SK-N-SH treated with all-trans-retinoic acid at 6 μM for 48 hours (cell line): ENCODE measurements at regions not wholly inside any gene's neighbourhood (a gene's known extent, or its start where the extent isn't known, plus 50 kb on each side); places are given as distances from the start of the nearest gene placed in this dataset.

Experiments used
- ARNTL ChIP-seq: fragments of 450-650 bp; formaldehyde crosslinking; IDR thresholded peaks from 2 replicates; pipeline ENCODE4 v1.5.0; 2020; ENCODE audit warnings: low read depth, mild to moderate bottlenecking, moderate library complexity, borderline replicate concordance
- BACH2 ChIP-seq: fragments of 250-450 bp; sonication (Bioruptor Pico); IDR thresholded peaks from 2 replicates; pipeline ENCODE4 v1.9.0; 2021; ENCODE audit warnings: mild to moderate bottlenecking, borderline replicate concordance
- ESRRG ChIP-seq: fragments of 250-450 bp; sonication (Bioruptor Pico); IDR thresholded peaks from 2 replicates; pipeline ENCODE4 v1.6.1; 2021; ENCODE audit warnings: mild to moderate bottlenecking
- PPARA ChIP-seq: fragments of 250-450 bp; sonication (Bioruptor Pico); IDR thresholded peaks from 2 replicates; pipeline ENCODE4 v1.5.0; 2020; ENCODE audit warnings: mild to moderate bottlenecking, borderline replicate concordance
- RARB ChIP-seq: fragments of 250-450 bp; sonication (Bioruptor Pico); IDR thresholded peaks from 2 replicates; pipeline ENCODE4 v1.8.0; 2021; ENCODE audit warnings: mild to moderate bottlenecking, moderate library complexity
- SNAI2 ChIP-seq: fragments of 250-450 bp; sonication (Bioruptor Pico); IDR thresholded peaks from 2 replicates; pipeline ENCODE4 v1.5.0; 2020; ENCODE audit warnings: mild to moderate bottlenecking, moderate library complexity
- TCF4 ChIP-seq: fragments of 250-450 bp; sonication (Bioruptor Pico); IDR thresholded peaks from 2 replicates; pipeline ENCODE4 v1.8.0; 2021; ENCODE audit warnings: mild to moderate bottlenecking, moderate library complexity, borderline replicate concordance
- ZC3H10 ChIP-seq: fragments of 250-450 bp; sonication (Bioruptor Pico); IDR thresholded peaks from 2 replicates; pipeline ENCODE4 v1.5.1; 2021; ENCODE audit warnings: mild to moderate bottlenecking, moderate library complexity
- ZFP30 ChIP-seq: fragments of 450-650 bp; formaldehyde crosslinking; IDR thresholded peaks from 2 replicates; pipeline ENCODE4 v1.5.0; 2022; ENCODE audit warnings: mild to moderate bottlenecking, moderate library complexity
- TF ChIP-seq, protein P1 (sequence below): fragments of 250-450 bp; sonication (Bioruptor Pico); IDR thresholded peaks from 2 replicates; pipeline ENCODE4 v1.8.0; 2020; ENCODE audit warnings: mild to moderate bottlenecking, moderate library complexity, borderline replicate concordance

DNA sequence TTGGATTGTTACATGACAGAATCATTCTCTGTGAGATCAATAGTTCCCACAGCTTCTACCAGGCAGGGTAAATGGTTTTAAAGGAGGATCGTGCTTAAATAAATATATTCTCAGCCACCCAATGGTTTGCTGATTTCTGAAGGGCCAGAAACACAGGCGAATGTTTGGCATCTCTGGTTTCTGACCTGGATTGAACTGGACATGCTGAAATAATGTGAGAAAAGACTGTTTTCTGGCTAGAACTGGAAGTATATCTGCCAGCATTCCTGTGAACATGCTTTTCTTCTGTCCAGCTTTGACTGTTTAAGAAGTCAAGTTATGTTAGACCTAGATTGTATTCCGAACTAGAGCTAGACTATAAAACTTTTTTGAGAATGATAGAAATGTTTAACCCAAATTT is 77.1 kb upstream of the COL3A1 start:
- TF ChIP-seq RARB (CRISPR knock-in tag) (no peak), SNAI2 (CRISPR knock-in tag) (no peak), ZFP30 (CRISPR knock-in tag) (no peak), BACH2 (no peak), ESRRG (CRISPR knock-in tag) (no peak), TCF4 (CRISPR knock-in tag) (no peak), PPARA (no peak), ARNTL (CRISPR knock-in tag) (no peak), ZC3H10 (no peak)
- TF ChIP-seq, protein P1, sequence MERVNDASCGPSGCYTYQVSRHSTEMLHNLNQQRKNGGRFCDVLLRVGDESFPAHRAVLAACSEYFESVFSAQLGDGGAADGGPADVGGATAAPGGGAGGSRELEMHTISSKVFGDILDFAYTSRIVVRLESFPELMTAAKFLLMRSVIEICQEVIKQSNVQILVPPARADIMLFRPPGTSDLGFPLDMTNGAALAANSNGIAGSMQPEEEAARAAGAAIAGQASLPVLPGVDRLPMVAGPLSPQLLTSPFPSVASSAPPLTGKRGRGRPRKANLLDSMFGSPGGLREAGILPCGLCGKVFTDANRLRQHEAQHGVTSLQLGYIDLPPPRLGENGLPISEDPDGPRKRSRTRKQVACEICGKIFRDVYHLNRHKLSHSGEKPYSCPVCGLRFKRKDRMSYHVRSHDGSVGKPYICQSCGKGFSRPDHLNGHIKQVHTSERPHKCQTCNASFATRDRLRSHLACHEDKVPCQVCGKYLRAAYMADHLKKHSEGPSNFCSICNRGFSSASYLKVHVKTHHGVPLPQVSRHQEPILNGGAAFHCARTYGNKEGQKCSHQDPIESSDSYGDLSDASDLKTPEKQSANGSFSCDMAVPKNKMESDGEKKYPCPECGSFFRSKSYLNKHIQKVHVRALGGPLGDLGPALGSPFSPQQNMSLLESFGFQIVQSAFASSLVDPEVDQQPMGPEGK (CRISPR knock-in tag) = no peak
